Putamen (tissue), 1 donor: ENCODE measurements at regions not wholly inside any gene's neighbourhood (a gene's known extent, or its start where the extent isn't known, plus 50 kb on each side); places are given as distances from the start of the nearest gene placed in this dataset.
"Not testable (repeated sequence)": the region's sequence is repeated elsewhere in the genome, so short reads cannot be mapped to it uniquely, and the experiment has no call there.

Experiments
- DNase-seq: peaks from one replicate; pipeline ENCODE4 v3.0.0-alpha.2; 2016; ENCODE audit warnings: low spot score

DNA sequence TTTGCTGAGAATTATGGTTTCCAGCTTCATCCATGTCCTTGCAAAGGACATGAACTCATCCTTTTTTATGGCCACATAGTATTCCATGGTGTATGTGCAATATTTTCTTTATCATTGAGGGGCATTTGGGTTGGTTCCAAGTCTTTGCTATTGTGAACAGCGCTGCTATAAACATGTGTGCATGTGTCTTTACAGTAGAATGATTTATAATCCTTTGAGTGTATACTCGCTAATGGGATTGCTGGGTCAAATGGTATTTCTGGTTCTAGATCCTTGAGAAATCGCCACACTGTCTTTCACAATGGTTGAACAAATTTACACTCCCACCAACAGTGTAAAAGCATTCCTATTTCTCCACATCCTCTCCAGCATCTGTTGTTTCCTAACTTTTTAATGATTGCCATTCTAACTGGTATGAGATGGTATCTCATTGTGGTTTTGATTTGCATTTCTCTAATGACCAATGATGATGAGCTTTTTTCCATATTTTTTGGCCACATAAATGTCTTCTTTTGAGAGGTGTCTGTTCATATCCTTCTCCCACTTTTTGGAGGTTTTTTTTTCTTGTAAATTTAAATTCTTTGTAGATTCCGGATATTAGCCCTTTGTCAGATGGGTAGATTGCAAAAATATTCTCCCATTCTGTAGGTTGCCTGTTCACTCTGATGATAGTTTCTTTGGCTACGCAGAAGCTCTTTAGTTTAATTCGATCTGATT lies 180.1 kb downstream of the PLPPR4 start:
- not testable (repeated sequence) for DNase-seq

DNA sequence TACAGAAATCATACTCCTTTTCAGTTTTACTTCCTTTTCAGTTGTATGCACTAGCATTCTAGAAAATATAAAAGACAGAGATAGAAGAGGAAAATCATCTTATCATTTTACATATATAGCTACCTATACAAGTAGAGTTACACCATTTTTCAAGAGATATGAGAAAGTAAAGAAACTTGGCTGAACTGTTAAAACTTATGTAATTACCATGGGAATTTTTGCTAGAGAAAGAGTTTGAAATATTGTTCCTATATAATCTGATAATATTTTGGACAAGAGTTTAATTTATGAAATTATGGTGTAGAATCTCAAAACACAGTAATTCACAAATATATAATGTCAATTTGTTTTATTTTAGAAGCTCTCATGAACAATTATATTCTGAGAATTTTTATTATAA lies 180.8 kb downstream of the PLPPR4 start:
- DNase-seq: no peak

DNA sequence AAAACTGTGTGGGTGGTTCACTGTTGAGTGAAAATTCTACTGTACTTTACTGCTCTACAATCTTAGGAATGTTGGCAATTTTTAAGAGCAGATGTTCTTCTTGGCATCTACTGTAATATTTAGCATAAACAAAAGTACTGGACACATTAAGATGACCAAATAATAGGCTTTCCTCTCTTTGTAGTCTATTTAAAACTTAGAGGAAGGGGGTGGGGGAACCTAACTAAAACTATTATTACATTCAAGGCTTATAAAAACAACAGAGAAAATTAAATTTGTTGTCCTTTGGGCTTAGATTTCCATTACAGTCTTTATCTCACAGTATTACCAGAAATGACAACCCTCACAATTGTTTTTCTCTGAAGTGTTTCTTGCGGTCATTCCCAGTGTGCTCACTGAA lies 181.2 kb downstream of the PLPPR4 start:
- no peak for DNase-seq

DNA sequence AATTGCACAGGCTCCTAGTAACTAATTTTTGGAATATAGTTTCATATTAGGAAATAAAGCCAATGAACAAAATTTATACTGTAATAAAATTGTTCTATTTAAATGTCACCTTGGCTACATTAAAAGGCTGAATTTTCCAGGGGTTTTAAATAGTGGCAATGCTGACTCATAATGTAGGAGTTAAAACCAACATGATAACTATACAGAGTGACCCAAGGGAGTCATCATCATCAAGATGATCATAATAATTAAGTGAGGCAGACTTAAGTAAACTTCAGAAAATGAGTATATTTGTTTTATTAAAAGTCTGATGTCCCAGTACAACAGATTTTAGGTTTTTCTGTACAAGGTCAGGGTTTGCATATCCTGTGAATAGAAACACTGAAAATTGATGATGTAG lies 183.4 kb downstream of the PLPPR4 start:
- no peak for DNase-seq

DNA sequence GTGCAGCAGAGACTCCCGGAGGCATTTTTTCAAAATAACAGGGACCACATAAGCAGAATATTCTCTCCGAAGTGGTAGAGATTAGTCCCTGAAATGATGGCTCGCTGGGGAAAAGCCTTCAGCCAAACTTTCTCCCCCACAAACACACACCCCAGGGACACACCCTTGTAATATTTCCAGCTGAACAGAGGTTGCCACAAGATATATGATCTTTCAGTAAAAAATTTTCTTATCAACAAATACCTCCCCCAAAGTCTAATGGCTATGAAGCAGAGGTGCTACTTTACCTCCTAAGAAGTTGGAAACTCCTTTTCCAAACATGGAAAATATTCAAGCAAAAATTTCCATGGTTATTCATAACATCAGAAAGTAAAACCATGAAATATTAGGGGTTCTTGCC lies 190.2 kb upstream of the PALMD start:
- DNase-seq: no peak

DNA sequence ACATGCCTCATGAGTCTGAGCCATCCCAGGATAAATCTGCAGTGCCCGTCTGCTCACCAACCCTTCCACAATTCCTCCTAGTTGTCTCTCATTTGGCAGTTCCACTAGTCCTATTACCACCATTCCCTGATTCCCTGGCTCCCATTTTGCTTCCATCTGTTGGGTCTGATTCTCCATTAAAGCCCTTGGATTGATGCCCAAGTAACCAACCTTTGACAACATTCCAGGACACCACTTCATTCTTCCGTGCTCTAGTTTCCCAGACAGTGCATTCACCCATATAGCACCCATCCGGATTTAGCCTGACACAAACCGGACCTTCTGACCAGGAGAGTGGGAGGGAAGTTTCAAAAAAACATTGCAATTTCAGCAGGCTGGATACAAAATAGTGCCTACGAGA lies 189.4 kb upstream of the PALMD start:
- no peak for DNase-seq

DNA sequence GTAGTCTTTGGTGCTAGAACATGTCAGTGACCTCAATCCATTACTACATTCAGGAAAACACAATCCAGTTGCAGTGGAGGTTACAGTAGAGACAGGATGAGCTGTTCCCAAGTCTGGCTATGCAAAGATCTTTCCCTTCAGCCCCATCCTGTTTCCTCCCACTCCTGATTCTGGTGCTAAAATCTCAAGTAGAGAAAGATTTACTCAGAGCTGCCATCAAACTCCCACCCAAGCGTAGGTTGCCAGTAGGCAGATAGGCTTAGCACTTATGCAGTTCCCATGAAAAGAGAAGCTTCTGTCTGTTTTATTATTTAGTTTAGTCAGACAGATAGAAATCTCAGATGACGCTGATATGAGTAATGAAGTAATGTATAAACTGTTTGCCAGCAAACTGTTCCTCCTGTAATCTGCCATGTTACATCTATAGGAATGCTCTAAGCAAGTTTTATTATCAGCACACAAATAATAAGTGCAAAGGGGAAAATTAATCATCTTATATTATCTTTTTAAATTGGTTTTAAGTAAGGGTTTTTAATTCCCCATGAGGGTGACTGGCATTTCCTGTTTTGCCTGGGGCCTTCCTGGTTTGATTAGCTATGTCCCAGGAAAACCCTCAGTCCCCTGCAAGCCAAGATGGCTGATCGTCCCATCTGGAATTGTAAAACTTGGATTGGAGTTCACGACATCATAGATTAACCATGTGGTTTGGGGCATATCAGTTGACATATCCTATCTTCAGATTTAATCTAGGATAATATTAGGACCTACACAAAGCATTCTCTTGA lies 188.3 kb upstream of the PALMD start:
- peak; percentile 85 for DNase-seq

DNA sequence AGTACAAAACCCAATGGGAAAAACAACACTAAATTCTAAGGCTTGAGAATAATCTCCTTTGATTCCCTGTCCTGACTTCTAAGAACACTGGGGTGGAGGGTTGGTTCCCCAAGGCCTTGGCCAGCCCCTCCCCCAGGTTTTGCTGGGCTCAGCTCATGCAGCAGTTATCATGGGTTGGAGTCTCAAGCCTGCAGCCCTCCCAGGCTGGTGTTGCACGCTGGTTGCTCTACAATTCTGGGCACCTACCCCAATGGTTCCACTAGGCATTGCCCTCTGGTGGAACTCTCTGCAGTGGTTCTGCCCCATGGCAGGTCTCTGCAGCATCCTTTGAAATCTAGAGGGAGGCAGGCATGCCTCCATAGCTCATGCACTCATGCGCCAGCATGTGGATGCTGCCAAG lies 184.4 kb upstream of the PALMD start:
- no peak for DNase-seq

DNA sequence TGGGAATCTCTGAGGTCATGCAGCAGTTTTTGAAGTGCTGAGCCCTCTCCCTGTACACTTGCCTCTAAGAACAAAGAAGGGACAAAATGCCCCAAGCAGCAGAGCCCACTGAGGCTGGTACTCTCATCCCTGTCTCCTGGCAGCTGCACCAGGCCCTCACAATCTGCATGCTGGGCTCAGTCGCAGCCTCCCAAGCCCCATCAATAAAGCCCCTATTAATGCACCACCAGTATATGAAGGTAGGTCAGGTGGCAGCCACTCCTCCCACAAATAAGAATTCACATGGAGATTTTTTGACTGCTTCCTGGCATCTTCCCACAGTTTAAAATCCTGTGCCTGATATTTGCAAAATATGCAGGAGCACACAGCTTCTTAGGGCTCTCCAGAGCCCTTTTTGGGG lies 181.2 kb upstream of the PALMD start:
- DNase-seq: no peak

DNA sequence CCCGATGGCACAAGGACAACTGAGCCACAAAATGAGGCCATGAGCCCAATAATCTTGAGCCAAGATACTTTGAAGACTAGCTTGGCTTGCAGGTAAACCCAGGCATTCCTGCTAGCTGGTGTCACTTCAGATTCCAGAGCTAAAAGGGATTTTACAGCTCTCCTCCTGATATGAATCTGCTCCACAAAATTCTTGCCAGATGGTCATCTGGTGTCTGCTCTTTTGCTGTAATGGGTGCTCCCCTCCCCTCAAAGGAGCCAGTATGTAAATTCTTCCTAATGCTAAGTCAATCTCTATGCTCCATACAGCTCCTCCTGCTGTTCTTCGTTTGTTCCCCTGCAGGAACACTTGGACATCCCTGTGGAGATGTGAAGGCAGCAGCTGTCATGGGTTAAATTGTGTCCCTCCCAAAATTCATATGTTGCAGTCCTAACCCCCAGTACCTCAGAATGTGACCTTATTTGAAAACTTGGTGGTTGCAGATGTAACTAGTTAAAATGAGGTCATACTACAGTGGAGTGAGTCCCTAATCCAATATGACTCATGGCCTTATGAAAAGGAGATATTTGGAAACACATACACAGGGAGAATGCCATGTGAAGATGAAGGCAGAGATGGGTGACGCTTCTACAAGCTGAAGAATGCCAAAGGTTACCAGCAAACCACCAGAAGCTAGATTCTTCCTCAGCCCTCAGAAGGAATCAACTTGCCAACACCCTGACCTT lies 180.6 kb upstream of the PALMD start:
- DNase-seq: no peak

DNA sequence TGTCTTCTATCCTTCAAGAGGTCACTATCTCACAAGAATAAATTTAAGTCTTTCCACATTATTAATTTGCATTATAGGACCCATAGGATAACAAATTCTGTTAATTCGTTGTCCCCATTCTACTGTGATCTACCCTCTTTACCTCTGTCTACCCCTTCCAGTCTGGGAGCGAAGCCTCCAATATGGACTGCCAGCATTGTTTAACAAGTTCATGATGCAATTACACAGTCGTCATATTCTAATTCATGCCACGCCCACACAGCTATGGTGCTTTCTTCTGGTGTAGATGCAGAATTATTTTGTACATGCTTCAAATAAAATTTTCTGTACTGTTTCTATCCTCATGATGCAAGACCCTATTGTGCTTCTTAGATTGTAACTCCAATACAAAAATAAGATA lies 178.3 kb upstream of the PALMD start:
- no peak for DNase-seq

DNA sequence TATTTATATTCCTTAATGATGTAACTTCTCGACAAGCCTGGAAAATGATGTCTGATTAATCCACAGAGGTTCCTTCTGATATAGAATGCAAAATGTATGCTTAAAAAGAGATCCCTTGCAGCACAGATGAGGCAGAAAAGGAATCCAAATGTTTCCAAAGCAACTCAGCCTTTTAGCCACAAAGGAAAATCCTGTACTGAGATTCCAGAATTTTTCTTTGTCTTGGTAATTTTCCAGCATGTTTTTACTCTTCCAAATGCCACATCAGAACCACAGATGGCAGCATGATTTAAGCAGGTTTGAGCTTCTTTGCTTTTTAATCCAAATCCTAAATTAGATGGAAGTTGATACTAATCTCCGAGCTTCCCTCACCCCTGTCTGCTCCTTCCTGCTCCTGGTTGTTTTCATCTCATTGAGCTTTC lies 176.4 kb upstream of the PALMD start:
- no peak for DNase-seq

DNA sequence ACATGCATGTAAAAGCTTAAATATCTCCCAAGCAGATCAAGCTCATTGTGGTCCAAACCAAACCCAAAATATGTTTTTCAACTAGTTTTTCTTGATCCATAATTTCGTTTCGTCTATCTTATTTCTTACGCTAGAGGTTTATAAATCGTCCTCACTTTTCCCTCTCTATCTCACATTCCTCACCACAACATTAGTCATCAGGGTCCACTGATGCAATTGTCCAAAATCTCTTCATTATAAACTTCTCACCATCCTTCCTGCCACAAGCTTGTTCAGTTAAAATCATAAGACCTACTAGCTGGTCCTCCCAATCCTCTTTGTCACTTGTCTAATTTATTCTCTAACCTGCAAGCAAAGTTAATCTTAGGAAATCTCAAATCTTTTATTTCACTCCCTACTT lies 173.0 kb upstream of the PALMD start:
- DNase-seq: no peak

DNA sequence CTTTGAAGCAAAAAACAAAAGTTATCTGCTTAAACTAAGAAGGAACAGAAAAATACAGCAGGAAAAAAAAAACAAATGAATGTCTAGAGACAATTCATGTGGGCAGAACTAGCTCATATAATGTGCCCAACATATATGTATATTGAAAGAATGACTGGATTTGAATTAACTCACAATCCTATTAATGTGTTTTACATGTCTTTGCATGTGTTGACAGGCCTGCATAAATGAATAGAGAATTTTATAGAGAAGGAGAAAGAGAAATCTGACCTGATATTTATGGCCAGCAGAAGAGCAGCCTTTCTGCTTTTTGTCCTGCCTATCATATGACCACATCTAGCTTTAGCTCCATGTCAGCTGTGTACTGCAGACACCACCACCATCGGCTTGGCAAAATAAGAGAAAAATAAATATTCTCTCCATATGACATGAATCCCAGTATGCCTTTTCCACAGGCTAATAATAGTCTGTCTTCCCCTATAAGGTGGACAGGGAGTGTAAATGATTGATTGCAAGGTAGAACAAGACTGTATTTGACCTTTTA lies 171.5 kb upstream of the PALMD start:
- DNase-seq: no peak

DNA sequence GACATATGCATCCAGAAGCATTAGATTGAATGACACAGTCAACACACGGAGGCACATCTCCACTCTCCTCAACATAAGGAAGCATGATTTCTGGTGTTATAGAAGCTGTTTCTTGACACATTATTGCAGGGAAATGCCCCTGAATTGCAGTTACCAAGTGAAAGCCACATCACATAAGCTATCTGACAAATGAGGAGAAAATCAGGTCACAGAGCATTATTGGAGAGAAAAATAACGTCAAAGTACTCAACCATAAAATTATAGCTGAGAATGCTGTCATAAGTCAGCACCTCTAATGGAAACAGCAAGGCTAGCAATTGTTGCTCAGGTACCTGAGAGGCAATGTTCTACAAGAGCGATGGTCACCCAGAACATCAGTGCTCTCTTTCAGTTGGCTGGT lies 169.9 kb upstream of the PALMD start:
- DNase-seq: peak; percentile 18

DNA sequence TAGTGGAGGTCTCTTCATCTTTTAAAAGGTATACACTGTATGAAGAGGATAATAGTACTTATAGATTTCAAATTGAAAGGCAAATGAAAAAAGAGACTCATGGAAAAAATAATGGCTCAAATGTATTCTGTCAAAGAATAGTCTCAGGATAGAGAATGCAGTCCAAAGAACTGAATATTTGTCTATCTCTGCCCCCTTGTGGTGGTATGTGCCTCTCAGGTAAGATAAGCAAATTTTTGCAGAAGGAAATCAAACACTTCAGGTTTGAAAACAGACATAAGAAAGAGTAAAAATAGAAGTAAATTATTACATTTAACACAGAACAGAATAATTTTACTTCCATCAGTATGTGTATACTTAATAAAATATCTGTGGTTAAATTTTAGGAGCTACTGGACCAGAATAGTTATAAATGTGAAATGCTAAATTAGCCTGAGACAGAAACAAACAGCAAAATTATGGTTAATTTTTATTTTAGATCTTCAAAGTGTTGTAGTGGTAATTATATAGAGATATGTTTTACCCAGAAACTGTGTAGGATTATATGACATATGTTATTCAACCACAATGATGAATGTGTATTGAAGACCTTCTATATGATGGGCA lies 164.4 kb upstream of the PALMD start:
- DNase-seq: peak; percentile 59

DNA sequence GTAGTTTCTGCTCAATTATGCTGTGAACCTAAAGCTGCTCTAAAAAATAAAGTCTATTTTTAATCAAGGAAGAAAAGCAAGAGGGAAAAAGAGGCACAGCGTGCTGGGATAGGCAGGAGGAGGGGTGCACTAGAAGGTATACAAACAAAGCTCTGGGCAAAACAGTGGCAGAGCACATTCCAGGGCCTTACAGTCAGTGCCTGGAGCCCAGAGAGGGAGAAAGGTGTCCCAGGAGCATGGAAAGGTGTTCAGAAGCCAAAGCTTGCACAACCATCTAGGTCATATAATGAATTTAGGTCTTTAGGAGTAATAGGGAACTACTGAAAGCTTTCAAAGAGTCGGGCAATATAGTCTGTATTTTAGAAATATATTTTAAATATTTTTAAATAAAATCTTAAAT lies 163.6 kb upstream of the PALMD start:
- no peak for DNase-seq

DNA sequence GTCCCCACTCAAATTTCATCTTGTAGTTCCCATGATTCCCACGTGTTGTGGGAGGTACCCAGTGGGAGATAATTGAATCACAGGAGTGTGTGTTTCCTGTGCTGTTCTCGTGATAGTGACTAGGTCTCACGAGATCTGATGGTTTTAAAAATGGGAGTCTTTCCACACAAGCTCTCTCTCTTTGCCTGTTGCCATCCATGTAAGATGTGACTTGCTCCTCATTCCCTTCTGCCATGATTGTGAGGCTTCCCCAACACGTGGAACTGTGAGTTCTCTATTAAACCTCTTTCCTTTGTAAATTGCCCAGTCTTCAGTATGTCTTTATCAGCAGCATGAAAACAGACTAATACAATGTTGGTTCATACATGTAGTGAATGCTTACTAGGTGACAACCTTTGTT lies 163.2 kb upstream of the PALMD start:
- DNase-seq: no peak

DNA sequence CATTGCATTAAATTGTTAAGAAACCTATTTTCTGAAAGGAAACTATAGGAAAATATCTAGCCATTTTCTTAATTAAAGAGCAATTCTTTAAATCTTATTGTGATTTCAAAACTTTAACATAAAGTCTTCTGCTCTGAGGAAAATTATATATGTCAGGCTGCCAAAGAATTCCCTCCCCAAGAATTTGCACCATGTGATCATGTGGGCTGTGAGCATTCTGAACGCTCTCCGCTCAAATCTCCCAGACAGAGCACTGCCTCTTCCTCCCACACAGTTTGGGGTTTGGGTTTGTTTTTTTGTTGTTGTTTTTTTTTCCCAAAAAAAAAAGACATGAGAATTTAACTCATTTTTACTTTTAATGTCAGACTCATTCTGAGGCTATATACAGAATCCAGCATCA lies 155.9 kb upstream of the PALMD start:
- DNase-seq: no peak

DNA sequence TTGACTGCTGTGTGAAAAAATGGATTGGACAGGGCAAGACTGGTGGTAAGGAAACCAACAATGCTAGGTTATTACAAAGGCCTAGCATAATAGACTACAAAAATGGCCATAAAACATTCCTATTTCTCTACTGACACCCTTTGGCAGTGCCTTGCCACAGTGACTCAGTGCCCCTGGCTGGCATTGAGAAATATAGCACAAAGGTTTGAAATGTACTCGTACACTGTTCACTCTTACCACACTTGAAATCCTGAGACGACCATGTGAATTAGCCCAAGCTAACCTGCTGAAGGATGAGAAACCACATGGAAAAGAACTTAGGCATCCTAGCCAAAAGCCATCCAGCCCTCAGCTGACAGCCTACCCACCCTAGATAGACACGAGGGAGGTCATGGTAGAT lies 149.8 kb upstream of the PALMD start:
- DNase-seq: no peak

DNA sequence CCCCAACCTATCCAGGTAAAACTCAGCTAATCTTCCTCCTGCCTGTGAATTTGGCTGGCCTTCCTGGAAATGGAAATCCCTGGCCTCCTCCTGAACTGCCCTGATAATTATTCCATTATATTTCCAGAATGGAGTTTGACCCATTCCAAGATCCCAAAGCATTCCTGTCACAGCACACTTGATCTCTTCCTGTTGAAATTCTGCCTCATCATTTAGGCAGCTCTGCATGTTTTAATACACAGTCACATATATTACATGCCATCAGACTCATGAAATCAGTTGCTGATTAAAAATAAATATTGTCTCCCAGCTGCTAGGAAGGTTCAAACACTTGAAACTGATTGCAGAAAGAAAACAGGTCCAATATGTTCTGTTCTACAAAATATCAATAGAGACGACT lies 148.2 kb upstream of the PALMD start:
- no peak for DNase-seq

DNA sequence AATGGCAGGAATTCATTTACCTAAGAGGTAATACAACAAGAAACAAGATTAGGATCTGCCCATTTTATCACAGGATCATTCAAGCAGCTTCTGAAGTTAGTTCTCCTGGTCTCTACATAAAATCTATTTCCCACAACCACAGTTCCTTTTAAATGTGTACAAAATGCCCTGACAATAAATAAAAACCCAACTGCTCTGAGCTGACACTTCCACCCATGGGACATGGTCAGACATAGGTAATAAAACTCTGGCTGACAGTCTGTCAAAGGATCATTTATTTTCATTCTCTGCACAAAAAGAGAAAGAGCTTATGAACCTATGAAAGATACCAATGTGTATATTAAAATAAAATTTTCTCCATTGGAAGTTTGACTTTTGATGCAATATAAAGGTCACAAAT lies 145.4 kb upstream of the PALMD start:
- no peak for DNase-seq
